ENCODE measurements at regions not wholly inside any gene's neighbourhood (a gene's known extent, or its start where the extent isn't known, plus 50 kb on each side); places are given as distances from the start of the nearest gene placed in this dataset.
A peak's percentile ranks its signal among the peaks of the same experiment; 100 is the strongest.
"Not testable (repeated sequence)": the region's sequence is repeated elsewhere in the genome, so short reads cannot be mapped to it uniquely, and the experiment has no call there.

DNA sequence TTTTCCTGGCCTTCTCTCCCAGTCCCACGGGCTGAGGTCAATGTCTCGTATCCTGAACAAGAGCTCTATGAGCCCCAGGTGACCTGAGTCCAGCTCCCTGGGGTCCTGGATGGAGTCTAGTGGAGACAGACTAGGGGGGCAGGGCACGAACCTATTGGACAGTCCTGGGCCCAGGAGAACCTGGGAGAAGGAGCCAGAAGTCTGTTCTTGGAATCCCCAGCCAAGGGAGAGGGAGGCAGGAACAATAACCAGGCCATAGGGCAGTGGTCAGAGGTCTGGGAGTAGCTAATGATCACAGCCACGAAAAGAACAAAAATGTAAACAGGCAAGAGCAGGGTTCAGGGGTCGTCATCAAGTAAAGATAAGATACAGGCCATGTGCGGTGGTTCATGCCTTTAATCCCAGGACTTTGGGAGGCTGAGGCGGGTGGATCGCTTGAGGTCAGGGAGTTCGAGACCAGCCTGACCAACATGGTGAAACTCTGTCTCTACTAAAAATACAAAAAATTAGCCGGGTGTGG is 60.8 kb downstream of the COPRS start:
- no peak for DNase-seq (ENCODE audit: low read depth)

GRCh38 chr17:31795941-31796340 is 63.1 kb downstream of the COPRS start:
- DNase-seq (ENCODE audit: low read depth) = not testable (repeated sequence)

- DNase-seq (ENCODE audit: low read depth) = no peak
Measured at GRCh38 chr17:31794111-31794510, 64.9 kb downstream of the COPRS start.

DNA sequence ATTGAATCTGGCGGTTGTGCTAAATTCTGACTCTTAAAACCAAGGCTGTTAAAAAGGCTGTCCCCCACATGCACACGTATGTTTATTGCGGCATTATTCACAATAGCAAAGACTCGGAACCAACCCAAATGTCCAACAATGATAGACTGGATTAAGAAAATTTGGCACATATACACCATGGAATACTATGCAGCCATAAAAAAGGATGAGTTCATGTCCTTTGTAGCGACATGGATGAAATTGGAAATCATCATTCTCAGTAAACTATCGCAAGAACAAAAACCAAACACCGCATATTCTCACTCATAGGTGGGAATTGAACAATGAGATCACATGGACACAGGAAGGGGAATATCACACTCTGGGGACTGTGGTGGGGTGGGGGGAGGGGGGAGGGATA is 65.4 kb downstream of the COPRS start:
- not testable (repeated sequence) for DNase-seq (ENCODE audit: low read depth)

DNA sequence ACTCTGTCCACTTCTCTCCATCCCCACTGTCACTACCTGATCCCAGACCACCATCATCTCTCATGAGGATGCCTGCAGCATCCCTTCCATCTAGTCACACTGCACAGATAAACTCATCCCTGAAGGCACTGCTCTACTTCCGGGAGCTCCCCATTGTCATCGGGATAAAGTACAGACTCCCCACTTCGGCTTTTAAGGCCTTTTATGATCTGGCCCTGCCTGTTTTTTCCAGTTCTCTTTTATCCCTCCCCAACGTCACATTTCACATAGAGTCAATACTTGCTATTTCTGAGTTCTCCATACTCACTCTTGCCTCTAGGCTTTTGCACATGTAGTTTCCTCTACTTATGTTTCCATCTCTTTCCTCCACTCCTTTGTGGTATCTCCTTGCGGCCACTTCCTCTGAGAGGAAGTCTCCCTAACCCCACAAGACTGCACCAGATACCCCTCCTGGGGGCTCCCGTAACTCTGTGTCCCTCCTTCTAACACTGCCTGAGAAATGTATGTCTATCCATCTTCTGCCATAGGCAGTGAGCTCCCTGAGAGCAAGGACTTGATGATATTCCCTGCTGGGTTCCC is 66.9 kb downstream of the COPRS start:
- DNase-seq (ENCODE audit: low read depth) = no peak

- no peak for DNase-seq (ENCODE audit: low read depth)
Measured at GRCh38 chr17:31789707-31790505, 69.1 kb downstream of the COPRS start.

GRCh38 chr17:31788956-31789355 is 70.1 kb downstream of the COPRS start:
- peak; percentile 59 for DNase-seq (ENCODE audit: low read depth)

DNA sequence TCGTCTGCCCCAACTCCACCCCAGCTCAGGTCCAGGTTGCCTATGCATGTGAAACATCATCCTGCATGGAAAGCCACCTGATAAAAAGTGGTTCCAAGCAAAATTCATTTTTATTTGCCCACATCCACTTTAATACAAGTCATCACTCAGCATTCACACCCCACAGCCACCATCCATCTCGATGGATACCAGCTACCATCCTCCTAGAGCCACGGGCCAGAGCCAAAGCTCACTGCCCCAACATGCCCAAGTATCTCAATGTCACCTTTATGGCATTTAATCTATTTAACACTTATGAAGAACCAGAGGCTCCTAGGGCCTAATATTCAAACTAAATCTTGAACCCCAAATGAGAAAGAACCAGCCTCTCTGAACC is 70.5 kb downstream of the COPRS start:
- DNase-seq (ENCODE audit: low read depth) = no peak

GRCh38 chr17:31787857-31788570 is 71.0 kb downstream of the COPRS start:
- peak; percentile 93 for DNase-seq (ENCODE audit: low read depth)

- DNase-seq (ENCODE audit: low read depth) = no peak
Measured at GRCh38 chr17:31786796-31787481, 72.1 kb downstream of the COPRS start.

DNA sequence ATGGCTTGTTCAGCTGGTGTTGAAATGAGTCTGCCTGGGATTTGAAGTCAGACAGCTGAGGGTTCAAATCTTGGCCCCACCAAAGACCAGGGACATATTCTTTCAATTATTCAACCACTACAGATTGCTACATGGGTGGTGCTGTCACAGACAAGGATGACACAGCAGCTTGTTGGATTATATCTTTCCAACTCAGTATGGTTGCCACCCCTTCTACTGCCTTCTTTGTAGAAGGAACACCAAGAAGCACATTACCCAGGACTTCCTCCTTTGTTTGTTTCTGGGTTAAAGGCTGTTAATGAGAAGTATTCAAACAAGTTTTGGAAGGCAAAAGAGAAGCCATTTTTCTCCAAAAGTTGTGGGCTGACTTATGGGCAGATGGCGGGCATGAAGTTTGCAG is 78.6 kb downstream of the COPRS start:
- no peak for DNase-seq (ENCODE audit: low read depth)

DNA sequence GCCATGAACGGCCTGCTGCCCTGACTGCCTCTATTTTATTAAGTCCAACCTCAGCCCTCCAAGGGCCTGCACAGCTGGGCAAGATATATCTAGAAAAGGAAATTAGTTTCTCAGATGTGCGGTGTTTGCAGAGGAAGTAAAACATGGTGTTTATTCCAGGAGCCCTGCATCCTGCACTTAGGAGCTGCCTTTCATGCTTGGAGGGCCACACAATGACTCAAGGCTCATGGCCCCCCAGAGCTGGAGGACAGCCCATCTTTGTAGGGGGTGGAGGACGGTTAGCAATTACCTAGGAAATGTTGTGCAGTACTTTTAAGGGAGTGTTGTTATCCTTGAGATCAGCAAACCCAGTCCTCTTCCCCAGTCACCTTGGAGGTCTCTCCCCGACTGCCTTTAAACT is 80.5 kb downstream of the COPRS start:
- no peak for DNase-seq (ENCODE audit: low read depth)

DNA sequence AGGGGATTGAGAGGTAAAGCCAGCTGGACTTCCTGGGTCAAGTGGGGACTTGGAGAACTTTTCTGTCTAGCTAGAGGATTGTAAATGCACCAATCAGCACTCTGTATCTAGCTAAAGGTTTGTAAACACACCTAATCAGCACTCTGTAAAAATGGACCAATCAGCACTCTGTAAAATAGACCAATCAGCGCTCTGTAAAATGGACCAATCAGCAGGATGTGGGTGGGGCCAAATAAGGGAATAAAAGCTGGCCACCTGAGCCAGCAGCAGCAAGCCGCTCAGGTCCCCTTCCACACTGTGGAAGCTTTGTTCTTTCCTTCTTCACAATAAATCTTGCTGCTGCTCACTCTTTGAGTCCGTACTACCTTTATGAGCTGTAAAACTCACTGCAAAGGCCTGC is 87.7 kb downstream of the COPRS start:
- not testable (repeated sequence) for DNase-seq (ENCODE audit: low read depth)

- not testable (repeated sequence) for DNase-seq (ENCODE audit: low read depth)
Measured at GRCh38 chr17:31770501-31770900, 88.5 kb downstream of the COPRS start.

- DNase-seq (ENCODE audit: low read depth) = not testable (repeated sequence)
Measured at GRCh38 chr17:31761836-31762510, 97.1 kb downstream of the COPRS start.

DNA sequence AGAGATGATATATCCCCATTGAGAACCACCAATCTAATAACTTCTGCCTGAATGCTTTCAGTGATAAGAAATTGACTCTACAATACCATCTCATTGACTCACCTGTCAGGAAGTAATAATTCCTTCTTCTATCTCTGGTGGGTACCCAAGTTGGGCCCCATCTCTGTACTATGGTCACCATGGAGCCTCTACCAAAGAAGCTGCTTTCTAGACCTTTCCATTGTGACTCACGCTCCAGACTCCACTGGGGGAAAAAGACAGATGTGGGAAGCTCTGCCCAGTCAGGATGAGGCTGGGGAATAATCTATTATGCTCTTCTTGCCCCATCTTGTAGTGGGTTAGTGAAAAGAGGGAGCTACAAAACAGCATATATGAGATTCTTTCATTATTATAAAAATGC is 100.4 kb downstream of the COPRS start:
- no peak for DNase-seq (ENCODE audit: low read depth)

- DNase-seq (ENCODE audit: low read depth) = no peak
Measured at GRCh38 chr17:31757097-31757496, 101.9 kb downstream of the COPRS start.

- peak; percentile 66 for DNase-seq (ENCODE audit: low read depth)
Measured at GRCh38 chr17:31754239-31754945, 104.7 kb downstream of the COPRS start.

DNA sequence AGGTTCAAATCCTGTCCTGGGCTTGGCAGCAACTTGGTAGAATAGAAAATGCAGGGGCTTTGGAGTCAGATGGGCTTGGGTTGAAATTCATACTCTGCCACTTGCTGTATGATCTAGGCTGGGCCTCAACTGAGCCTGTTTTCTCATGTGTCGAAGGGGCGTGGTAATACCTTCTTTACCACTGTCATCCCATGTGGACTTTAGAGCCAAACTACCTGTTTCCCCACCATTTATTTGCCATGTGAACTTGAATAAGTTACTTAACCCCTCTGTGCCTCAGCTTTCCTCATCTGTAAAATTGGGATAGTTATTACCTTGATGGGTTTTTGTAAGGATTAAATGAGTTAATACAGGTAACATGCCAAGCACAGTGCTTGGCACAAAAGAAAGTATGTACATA is 106.0 kb downstream of the COPRS start:
- DNase-seq (ENCODE audit: low read depth) = no peak

- DNase-seq (ENCODE audit: low read depth) = no peak
Measured at GRCh38 chr17:31752584-31752983, 106.5 kb downstream of the COPRS start.

DNA sequence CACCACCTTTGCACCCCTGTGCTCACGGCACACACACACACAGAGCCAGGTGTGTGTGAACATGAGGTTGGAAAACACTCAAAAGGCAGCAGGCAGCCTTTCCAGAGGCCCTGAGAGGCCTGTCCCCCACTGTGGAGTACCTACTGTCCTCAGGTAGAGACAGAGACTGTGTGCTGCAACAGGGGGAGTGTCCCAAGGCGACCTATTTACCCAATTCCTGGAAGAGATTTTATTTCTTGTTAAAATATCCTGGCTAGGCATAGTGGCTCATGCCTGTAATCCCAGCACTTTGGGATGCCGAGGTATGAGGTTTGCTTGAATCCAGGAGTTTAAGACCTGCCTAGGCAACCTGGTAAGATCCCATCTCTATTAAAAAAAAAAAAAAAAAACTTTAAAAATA is 108.5 kb downstream of the COPRS start:
- DNase-seq (ENCODE audit: low read depth) = no peak
